ENCODE measurements at regions not wholly inside any gene's neighbourhood (a gene's known extent, or its start where the extent isn't known, plus 50 kb on each side); places are given as distances from the start of the nearest gene placed in this dataset.

DNA sequence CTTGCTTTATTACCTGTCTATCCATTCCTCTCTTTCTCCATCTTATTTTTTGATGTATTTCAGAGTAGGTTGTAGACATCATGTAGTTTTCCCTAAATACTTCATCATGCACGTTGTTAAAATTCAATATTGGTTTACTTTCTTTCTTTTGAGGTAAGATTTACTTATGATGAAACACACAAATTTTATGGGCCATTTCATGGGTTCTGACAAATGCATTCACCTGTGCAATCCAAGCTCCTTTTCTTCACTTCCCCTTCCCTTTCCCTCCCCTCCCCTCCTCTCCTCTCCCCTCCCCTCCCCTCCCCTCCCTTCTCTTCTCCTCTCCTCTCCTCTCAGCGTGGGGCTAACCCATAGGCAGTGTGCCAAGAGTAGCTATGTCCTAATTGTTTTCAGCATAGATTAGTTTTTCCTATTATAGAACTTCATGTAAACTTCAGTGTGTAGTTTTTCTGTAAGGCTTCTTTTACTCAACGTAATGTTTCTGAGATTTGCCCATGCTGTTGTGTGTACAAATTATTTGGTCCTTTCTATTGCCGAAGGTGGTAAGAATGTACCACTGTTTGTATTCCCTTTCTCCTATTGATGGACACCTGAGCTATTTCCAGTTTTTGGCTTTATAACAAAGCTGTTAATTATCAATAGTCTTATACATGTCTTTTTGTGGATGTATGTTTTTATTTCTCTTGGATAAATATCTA, 92.9 kb upstream of the CLINT1 start:
- Histone ChIP-seq H3K4me3 (replicated peaks in 1 of 3; ENCODE audit: low read depth in 2 of 3, low read length in 3 of 3) (no peak overlapping the region), H3K4me1 (ENCODE audit: control insufficient read depth in 1 of 2, insufficient read depth in 2 of 2, low read length in 2 of 2) (peaks cover 0 to 2% of the 10 kb centered on the region in 2 donors), H3K4me2 (replicated peaks; ENCODE audit: extremely low read depth, low read length, poor library complexity, severe bottlenecking) (no peak overlapping the region), H3K27me3 (ENCODE audit: control insufficient read depth in 2 of 2, insufficient read depth in 2 of 2, low read length in 2 of 2) (no peaks in the 10 kb centered on the region), H3K27ac (ENCODE audit: low read depth in 1 of 2, low read length in 2 of 2) (no peak overlapping the region), H3K36me3 (replicated peaks in 1 of 2; ENCODE audit: control insufficient read depth in 1 of 2, insufficient read depth in 2 of 2, low read length in 2 of 2) (no peaks in the 10 kb centered on the region), H3K9me3 (replicated peaks in 1 of 2; ENCODE audit: control insufficient read depth in 1 of 2, insufficient read depth in 1 of 2, low read length in 2 of 2) (no peaks in the 10 kb centered on the region), H4K20me1 (ENCODE audit: insufficient read depth, low read length) (no peaks in the 10 kb centered on the region), H3K79me2 (ENCODE audit: insufficient read depth, low read length) (no peaks in the 10 kb centered on the region), H3K9ac (ENCODE audit: insufficient read depth, low read length, poor library complexity, severe bottlenecking) (no peak overlapping the region), H2AFZ (ENCODE audit: insufficient read depth, low read depth, low read length, poor library complexity, severe bottlenecking) (no peak overlapping the region)
- WGBS (ENCODE audit: insufficient coverage): no CpG with 5 or more reads among the region's 4 CpGs
- Mint-ChIP-seq H3K9me3 (peaks cover 0 to 2% (median 0%) of the 10 kb centered on the region in 7 donors), H3K4me3 (no peak overlapping the region), H3K4me1 (peaks cover 10% of the 10 kb centered on the region), H3K27ac (no peak overlapping the region), H3K36me3 (no peaks in the 10 kb centered on the region), H3K27me3 (ENCODE audit: low read depth in 3 of 3) (peaks cover 0 to 2% (median 0%) of the 10 kb centered on the region in 3 donors)
- no peak for DNase-seq
- TF ChIP-seq, protein P1, sequence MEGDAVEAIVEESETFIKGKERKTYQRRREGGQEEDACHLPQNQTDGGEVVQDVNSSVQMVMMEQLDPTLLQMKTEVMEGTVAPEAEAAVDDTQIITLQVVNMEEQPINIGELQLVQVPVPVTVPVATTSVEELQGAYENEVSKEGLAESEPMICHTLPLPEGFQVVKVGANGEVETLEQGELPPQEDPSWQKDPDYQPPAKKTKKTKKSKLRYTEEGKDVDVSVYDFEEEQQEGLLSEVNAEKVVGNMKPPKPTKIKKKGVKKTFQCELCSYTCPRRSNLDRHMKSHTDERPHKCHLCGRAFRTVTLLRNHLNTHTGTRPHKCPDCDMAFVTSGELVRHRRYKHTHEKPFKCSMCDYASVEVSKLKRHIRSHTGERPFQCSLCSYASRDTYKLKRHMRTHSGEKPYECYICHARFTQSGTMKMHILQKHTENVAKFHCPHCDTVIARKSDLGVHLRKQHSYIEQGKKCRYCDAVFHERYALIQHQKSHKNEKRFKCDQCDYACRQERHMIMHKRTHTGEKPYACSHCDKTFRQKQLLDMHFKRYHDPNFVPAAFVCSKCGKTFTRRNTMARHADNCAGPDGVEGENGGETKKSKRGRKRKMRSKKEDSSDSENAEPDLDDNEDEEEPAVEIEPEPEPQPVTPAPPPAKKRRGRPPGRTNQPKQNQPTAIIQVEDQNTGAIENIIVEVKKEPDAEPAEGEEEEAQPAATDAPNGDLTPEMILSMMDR (IDR thresholded peaks at IDR 0.05): no peak
- intact Hi-C loops (cut with micrococcal nuclease): no loop called here

- no peaks in the 10 kb centered on the region for H3K36me3 Mint-ChIP-seq
Measured at GRCh38 chr5:157949520-157949919, 90.6 kb upstream of the CLINT1 start.

More at GRCh38 chr5:157949520-157949919, 90.6 kb upstream of the CLINT1 start:
- DNase-seq: no peak
- Histone ChIP-seq H3K4me1 (ENCODE audit: control insufficient read depth in 1 of 2, insufficient read depth in 2 of 2, low read length in 2 of 2) (no peaks in the 10 kb centered on the region), H3K36me3 (replicated peaks in 1 of 2; ENCODE audit: control insufficient read depth in 1 of 2, insufficient read depth in 2 of 2, low read length in 2 of 2) (no peaks in the 10 kb centered on the region), H3K4me2 (replicated peaks; ENCODE audit: extremely low read depth, low read length, poor library complexity, severe bottlenecking) (no peak overlapping the region), H3K79me2 (ENCODE audit: insufficient read depth, low read length) (no peaks in the 10 kb centered on the region), H2AFZ (ENCODE audit: insufficient read depth, low read depth, low read length, poor library complexity, severe bottlenecking) (peak overlapping the region; percentile 19), H3K9ac (ENCODE audit: insufficient read depth, low read length, poor library complexity, severe bottlenecking) (no peak overlapping the region), H4K20me1 (ENCODE audit: insufficient read depth, low read length) (no peaks in the 10 kb centered on the region), H3K4me3 (replicated peaks in 1 of 3; ENCODE audit: low read depth in 2 of 3, low read length in 3 of 3) (no peak overlapping the region), H3K9me3 (replicated peaks in 1 of 2; ENCODE audit: control insufficient read depth in 1 of 2, insufficient read depth in 1 of 2, low read length in 2 of 2) (no peaks in the 10 kb centered on the region), H3K27ac (ENCODE audit: low read depth in 1 of 2, low read length in 2 of 2) (no peak overlapping the region), H3K27me3 (ENCODE audit: control insufficient read depth in 2 of 2, insufficient read depth in 2 of 2, low read length in 2 of 2) (no peaks in the 10 kb centered on the region)
- Mint-ChIP-seq H3K9me3 (no peaks in the 10 kb centered on the region), H3K4me1 (peaks cover 5% of the 10 kb centered on the region), H3K27ac (no peak overlapping the region), H3K4me3 (no peak overlapping the region), H3K27me3 (ENCODE audit: low read depth in 3 of 3) (peaks cover 0 to 2% (median 2%) of the 10 kb centered on the region in 3 donors)
- no CpG with 5 or more reads among the region's 1 CpG for WGBS (ENCODE audit: insufficient coverage)
- TF ChIP-seq, protein P1 (IDR thresholded peaks at IDR 0.05): no peak
- intact Hi-C loops (cut with micrococcal nuclease): loop anchor here (2.0 kb wide), 1 partner anchor 133 kb away; no protein-coding TSS in a partner anchor
